ENCODE measurements at regions not wholly inside any gene's neighbourhood (a gene's known extent, or its start where the extent isn't known, plus 50 kb on each side); places are given as distances from the start of the nearest gene placed in this dataset.

DNA sequence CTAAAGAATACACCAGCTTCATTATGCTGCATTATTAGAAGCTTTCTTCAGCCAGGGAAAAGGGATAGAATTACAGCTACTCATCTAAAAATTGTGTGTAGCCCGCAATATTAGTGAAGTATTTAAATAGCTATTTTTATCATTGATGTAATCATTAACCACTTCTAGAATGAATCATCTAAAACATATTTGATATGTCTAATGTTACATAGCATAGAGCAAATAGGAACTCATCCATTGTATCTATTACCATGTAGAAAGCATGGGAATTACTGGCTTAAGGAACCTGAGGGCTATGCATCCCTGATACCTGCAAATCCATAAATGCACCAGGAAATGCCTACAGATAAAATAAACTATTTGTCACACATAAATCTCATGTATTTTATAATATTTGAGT lies 54.5 kb upstream of the VGLL3 start:
- TF ChIP-seq CTCF (IDR thresholded peaks at IDR 0.05; ENCODE audit: extremely low read depth in 1 of 2, insufficient read depth in 1 of 2, low read depth in 1 of 2, low read length in 2 of 2) (no peak), EZH2 (IDR thresholded peaks at IDR 0.05; ENCODE audit: borderline replicate concordance, low read depth, low read length, severe bottlenecking) (no peak), POLR2A (IDR thresholded peaks at IDR 0.05; ENCODE audit: low read depth, low read length) (no peak), POLR2AphosphoS5 (IDR thresholded peaks at IDR 0.05; ENCODE audit: insufficient read depth, low read depth, low read length) (no peak), MYC (IDR thresholded peaks at IDR 0.05; ENCODE audit: low read depth, low read length) (no peak)
- TF ChIP-seq, protein P1, sequence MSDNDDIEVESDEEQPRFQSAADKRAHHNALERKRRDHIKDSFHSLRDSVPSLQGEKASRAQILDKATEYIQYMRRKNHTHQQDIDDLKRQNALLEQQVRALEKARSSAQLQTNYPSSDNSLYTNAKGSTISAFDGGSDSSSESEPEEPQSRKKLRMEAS (IDR thresholded peaks at IDR 0.05; ENCODE audit: insufficient read depth, insufficient read length), result no peak
